ENCODE measurements at regions not wholly inside any gene's neighbourhood (a gene's known extent, or its start where the extent isn't known, plus 50 kb on each side); places are given as distances from the start of the nearest gene placed in this dataset.

DNA sequence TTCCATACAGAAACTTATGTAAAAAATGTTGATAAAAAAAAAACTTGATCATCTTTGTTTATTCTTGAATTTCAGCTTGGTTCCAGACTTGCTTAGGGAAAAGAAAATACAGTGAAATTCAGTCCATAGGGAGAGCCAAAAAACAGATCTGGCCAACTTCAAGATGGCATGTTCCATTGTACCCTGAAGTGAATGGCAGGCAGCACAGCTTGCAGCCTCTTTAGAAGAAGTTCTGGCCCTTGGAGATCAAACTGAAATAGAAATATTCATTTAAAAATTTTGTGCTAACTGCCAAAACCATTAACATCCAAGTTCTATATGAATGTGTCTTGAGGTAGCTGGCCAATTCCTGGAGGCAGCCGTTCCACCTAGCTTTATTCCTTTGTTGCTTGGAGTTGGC, 448.4 kb downstream of the EPM2A start:
- ATAC-seq = no peak
- intact Hi-C loops (cut with micrococcal nuclease; ENCODE audit: unreplicated experiment) = no loop called here
- no peaks in the 10 kb centered on the region for H3K79me2 ChIP-seq (ENCODE audit: insufficient read depth, low read length)
- ChIA-PET CTCF (ENCODE audit: low intra/inter-chr PET ratio, low total read pairs) (no interaction called here), POLR2A (no interaction called here)
- H3K4me2 ChIP-seq (ENCODE audit: low read depth, low read length) = no peak overlapping the region
- H3K36me3 ChIP-seq (replicated peaks in 1 of 2; ENCODE audit: control insufficient read depth in 1 of 2, insufficient read depth in 2 of 2, low read length in 2 of 2) = no peaks in the 10 kb centered on the region
- H4K20me1 ChIP-seq (ENCODE audit: insufficient read depth, low read length) = no peaks in the 10 kb centered on the region
- no peaks in the 10 kb centered on the region for H3K4me1 ChIP-seq (ENCODE audit: insufficient read depth, low read length)
- H3K4me3 ChIP-seq (replicated peaks in 1 of 3; ENCODE audit: insufficient read depth in 1 of 3, low read depth in 2 of 3, low read length in 3 of 3) = no peak overlapping the region
- DNase-seq (ENCODE audit: low spot score) = no peak
- in situ Hi-C loops (cut with HindIII; ENCODE audit: extremely low pct_ligation_motif_present, low pct_unique_long_range_greater_than_20kb) = no loop called here
- BruUV-seq (replicated peaks) = no TSS peak
- H3K9me3 ChIP-seq (ENCODE audit: low read length) = no peaks in the 10 kb centered on the region
- no peak overlapping the region for H3K9ac ChIP-seq (ENCODE audit: insufficient read depth, low read depth, low read length)
- H2AFZ ChIP-seq (ENCODE audit: low read length) = no peak overlapping the region
- WGBS (ENCODE audit: low lambda C conversion rate) = 33% methylated on average over 1 of the region's 1 CpG
- H3K27me3 ChIP-seq (ENCODE audit: control insufficient read depth in 1 of 2, insufficient read depth in 2 of 2, low read length in 2 of 2) = no peaks in the 10 kb centered on the region
- TF ChIP-seq, protein P1, sequence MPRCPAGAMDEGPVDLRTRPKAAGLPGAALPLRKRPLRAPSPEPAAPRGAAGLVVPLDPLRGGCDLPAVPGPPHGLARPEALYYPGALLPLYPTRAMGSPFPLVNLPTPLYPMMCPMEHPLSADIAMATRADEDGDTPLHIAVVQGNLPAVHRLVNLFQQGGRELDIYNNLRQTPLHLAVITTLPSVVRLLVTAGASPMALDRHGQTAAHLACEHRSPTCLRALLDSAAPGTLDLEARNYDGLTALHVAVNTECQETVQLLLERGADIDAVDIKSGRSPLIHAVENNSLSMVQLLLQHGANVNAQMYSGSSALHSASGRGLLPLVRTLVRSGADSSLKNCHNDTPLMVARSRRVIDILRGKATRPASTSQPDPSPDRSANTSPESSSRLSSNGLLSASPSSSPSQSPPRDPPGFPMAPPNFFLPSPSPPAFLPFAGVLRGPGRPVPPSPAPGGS (CRISPR knock-in tag; IDR thresholded peaks at IDR 0.05) = no peak
- TF ChIP-seq KLF9 (CRISPR knock-in tag; IDR thresholded peaks at IDR 0.05; ENCODE audit: low read depth) = no peak
- no peak for TF ChIP-seq KDM5B (CRISPR knock-in tag; IDR thresholded peaks at IDR 0.05; ENCODE audit: borderline replicate concordance)
- TF ChIP-seq ZNF460 (CRISPR knock-in tag; IDR thresholded peaks at IDR 0.05; ENCODE audit: borderline replicate concordance) = no peak
- TF ChIP-seq, protein P2, sequence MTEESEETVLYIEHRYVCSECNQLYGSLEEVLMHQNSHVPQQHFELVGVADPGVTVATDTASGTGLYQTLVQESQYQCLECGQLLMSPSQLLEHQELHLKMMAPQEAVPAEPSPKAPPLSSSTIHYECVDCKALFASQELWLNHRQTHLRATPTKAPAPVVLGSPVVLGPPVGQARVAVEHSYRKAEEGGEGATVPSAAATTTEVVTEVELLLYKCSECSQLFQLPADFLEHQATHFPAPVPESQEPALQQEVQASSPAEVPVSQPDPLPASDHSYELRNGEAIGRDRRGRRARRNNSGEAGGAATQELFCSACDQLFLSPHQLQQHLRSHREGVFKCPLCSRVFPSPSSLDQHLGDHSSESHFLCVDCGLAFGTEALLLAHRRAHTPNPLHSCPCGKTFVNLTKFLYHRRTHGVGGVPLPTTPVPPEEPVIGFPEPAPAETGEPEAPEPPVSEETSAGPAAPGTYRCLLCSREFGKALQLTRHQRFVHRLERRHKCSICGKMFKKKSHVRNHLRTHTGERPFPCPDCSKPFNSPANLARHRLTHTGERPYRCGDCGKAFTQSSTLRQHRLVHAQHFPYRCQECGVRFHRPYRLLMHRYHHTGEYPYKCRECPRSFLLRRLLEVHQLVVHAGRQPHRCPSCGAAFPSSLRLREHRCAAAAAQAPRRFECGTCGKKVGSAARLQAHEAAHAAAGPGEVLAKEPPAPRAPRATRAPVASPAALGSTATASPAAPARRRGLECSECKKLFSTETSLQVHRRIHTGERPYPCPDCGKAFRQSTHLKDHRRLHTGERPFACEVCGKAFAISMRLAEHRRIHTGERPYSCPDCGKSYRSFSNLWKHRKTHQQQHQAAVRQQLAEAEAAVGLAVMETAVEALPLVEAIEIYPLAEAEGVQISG (CRISPR knock-in tag; IDR thresholded peaks at IDR 0.05) = no peak
- TF ChIP-seq THYN1 (CRISPR knock-in tag; IDR thresholded peaks at IDR 0.05; ENCODE audit: borderline replicate concordance, low read depth) = no peak
- no peak for TF ChIP-seq ZNF616 (CRISPR knock-in tag; IDR thresholded peaks at IDR 0.05; ENCODE audit: low read depth)
- TF ChIP-seq CEBPG (CRISPR knock-in tag; IDR thresholded peaks at IDR 0.05) = no peak
- no peak for TF ChIP-seq ZNF781 (CRISPR knock-in tag; IDR thresholded peaks at IDR 0.05; ENCODE audit: borderline replicate concordance, not compliant biosample characterization)
- no peak for TF ChIP-seq GLI4 (CRISPR knock-in tag; IDR thresholded peaks at IDR 0.05; ENCODE audit: borderline replicate concordance)
- no peak for TF ChIP-seq ZNF333 (CRISPR knock-in tag; IDR thresholded peaks at IDR 0.05; ENCODE audit: borderline replicate concordance)
- TF ChIP-seq, protein P3, sequence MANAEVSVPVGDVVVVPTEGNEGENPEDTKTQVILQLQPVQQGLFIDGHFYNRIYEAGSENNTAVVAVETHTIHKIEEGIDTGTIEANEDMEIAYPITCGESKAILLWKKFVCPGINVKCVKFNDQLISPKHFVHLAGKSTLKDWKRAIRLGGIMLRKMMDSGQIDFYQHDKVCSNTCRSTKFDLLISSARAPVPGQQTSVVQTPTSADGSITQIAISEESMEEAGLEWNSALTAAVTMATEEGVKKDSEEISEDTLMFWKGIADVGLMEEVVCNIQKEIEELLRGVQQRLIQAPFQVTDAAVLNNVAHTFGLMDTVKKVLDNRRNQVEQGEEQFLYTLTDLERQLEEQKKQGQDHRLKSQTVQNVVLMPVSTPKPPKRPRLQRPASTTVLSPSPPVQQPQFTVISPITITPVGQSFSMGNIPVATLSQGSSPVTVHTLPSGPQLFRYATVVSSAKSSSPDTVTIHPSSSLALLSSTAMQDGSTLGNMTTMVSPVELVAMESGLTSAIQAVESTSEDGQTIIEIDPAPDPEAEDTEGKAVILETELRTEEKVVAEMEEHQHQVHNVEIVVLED (CRISPR knock-in tag; IDR thresholded peaks at IDR 0.05; ENCODE audit: borderline replicate concordance) = no peak
- no peak for TF ChIP-seq TOPORS (CRISPR knock-in tag; IDR thresholded peaks at IDR 0.05)
- TF ChIP-seq ATM (IDR thresholded peaks at IDR 0.05; ENCODE audit: borderline replicate concordance) = no peak
- no peak overlapping the region for H3K27ac ChIP-seq (ENCODE audit: extremely low read length, insufficient read depth, low read length)
- no peak for FAIRE-seq

Measured in HepG2 (cell line).